Retinal pigment epithelial cell (primary cell): ENCODE measurements at regions not wholly inside any gene's neighbourhood (a gene's known extent, or its start where the extent isn't known, plus 50 kb on each side); places are given as distances from the start of the nearest gene placed in this dataset.

Experiments used
- DNase-seq: peaks from one replicate; pipeline ENCODE4 v3.0.0-alpha.2; 2010; ENCODE audit warnings: low read depth
- H3K4me3 ChIP-seq: 2 replicates; pipeline ENCODE4 v1.5.1; 2011; ENCODE audit warnings: mild to moderate bottlenecking, low read length, control low read depth, moderate library complexity
- TF ChIP-seq, protein P1 (sequence below): conservative IDR thresholded peaks from 2 replicates; pipeline ENCODE4 v1.5.1; 2011; ENCODE audit warnings: low read depth, low read length, control low read depth, inconsistent platforms

DNA sequence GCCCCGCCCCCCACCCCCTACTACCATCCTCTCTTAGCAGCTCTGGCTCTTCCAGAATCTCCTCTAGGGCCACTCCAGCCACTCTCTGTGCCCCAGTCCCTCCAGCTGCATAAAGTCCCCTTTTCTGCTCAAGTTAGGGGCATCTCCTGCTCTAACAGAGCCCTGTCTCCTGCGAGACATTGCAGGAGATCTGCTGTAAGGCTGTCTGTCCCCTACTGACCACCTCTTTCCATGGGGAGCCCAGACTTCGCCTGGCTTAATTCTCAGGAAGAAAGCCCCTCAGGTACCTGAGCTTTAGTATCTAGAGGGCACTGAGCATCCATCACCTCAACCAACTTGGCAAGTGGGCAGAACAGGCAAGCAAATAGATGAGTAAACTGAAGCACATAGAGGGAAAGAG, 200.7 kb upstream of the ZMIZ1 start:
- no peak for DNase-seq
- TF ChIP-seq, protein P1, sequence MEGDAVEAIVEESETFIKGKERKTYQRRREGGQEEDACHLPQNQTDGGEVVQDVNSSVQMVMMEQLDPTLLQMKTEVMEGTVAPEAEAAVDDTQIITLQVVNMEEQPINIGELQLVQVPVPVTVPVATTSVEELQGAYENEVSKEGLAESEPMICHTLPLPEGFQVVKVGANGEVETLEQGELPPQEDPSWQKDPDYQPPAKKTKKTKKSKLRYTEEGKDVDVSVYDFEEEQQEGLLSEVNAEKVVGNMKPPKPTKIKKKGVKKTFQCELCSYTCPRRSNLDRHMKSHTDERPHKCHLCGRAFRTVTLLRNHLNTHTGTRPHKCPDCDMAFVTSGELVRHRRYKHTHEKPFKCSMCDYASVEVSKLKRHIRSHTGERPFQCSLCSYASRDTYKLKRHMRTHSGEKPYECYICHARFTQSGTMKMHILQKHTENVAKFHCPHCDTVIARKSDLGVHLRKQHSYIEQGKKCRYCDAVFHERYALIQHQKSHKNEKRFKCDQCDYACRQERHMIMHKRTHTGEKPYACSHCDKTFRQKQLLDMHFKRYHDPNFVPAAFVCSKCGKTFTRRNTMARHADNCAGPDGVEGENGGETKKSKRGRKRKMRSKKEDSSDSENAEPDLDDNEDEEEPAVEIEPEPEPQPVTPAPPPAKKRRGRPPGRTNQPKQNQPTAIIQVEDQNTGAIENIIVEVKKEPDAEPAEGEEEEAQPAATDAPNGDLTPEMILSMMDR: no peak
- H3K4me3 ChIP-seq: no peak overlapping the region

DNA sequence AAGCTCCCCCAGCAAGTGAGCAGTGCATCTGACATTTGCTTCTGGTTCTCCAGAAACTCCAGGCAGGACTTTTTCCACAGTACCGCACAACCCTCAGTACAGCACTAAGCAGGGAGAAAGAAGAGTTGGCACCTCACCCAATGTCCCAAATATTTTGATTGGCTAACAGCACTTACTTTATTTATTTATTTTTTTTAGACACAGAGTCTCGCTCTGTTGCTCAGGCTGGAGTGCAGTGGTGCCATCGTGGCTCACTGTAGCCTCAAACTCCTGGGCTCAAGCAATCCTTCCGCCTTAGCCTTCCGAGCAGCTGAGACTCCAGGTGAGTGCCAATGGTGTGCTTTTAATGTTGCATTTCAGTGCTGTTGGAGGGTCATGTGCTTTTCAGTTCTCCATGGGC, 200.3 kb upstream of the ZMIZ1 start:
- TF ChIP-seq, protein P1: no peak
- H3K4me3 ChIP-seq: no peak overlapping the region
- DNase-seq: no peak

DNA sequence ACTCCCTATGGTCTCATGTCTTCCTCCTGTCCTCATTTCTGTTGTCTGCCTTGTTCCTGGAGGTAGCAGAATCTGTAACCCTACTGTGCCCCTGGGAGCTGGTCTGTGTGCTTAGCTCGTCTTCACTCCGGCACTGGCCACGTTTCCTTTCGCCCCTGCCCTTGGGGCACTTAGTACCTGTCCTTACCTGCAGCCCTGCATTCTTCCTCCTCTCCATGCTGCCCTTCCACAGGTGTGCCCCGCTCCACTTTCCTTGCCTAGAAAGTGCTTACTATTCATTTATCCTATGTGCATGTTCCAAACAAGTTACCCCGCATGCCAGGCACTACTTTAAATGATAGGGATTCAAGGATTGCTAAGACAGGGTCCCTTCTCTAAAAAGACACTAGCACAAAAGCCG, 199.9 kb upstream of the ZMIZ1 start:
- H3K4me3 ChIP-seq: no peak overlapping the region
- DNase-seq: no peak
- TF ChIP-seq, protein P1: no peak

DNA sequence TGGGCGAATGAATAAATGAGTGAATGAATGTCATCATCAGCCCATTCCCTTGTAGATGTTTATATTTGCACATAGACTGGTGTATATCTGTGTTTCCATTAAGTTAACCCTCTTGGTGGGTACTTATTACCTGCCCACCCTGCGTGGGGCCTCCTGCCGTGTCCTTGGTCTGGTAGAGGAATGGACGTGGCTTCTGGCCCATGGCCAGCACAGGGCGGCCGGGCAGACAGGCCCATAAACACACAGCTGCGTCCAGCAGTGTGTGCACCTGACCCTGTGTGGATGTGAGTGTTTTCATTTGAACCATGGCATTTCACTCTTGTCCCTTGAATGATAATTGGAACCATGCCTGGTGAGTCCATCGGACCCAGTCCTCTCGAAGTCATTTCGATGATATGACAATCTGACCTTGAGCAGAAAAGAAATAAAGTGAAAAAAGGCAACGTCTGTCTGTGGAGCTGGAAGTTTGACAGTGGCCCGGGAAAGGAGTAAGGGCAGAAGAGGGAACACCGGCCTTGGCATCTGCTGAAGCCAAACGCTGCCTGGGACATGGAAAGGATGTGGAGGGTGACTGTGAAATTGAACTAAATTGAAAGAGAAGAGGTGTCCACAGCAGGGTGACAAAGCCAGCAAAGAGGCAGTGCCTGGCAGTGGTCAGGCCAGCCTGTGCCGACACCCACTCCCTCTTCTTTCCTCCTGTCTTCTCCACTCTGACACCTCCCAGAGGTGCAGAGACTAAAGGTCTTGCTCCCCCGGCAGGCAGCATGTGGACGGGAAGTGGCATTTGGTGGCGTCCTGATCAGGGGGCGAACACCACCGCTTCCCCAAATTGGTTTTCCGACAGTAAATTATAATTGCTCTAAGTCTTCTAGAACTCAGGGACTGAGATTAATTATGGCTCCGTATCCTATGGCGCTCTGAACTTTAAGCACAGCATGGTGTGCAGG, 199.0 kb upstream of the ZMIZ1 start:
- no peak overlapping the region for H3K4me3 ChIP-seq
- DNase-seq: no peak
- TF ChIP-seq, protein P1: no peak

DNA sequence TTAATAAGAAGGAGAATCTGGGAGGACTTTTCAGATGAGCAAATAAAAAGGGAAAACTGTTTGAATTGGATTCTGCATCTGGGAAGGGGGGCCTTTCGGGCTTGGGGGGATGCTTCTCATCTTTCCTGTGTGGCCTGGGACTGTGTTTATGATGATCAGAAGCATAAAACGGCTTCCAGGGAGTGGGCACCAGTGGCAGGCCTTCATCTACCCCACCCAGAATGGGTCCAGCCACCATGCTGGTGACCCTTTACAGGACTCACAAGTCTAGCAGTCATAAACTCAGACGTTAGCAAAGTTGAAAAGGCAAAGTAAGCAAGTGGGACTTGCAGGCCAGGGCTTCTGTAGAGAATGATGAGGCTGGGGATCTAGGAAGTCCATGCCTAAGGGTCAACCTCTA, 198.3 kb upstream of the ZMIZ1 start:
- TF ChIP-seq, protein P1: no peak
- DNase-seq: no peak

DNA sequence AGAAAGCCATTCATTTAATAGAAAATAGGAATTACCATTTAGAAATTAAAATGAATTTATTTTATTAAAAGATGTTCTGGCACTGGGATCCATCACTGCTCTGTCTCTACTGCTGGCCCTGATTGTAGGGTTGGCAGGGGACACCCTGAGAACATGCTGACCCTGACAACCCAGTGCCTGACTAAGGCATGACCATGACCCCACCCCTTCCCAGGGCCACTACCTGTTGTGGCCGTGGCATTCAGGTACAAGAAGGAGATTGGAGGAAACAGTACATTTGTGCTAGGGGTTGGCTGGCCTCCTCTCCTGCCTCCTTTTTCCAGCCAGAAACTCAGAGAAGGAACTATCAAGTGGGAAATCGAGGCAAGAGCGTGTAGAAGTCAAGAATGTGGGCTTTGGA, 197.0 kb upstream of the ZMIZ1 start:
- DNase-seq: no peak
- no peak overlapping the region for H3K4me3 ChIP-seq
- TF ChIP-seq, protein P1: no peak

More for the DNA sequence above, 198.3 kb upstream of the ZMIZ1 start:
- H3K4me3 ChIP-seq: no peak overlapping the region

DNA sequence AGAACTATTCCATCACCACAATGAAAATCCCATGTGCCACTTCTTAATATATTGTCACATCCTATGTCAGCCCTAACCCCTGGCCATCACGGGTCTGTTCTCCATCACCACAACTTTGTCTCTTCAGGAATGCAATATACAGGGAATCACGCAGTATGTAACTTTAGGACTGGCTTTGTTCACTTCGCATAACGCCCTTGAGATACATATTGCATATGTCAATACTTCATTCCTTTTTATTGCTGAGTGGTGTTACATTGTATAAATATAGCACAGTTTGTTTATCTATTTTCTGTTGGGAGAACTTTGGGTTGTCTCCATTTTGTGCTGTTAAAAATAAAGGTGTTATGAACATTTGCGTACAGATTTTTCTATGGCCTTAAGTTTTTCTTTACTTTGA, 195.4 kb upstream of the ZMIZ1 start:
- DNase-seq: no peak
- H3K4me3 ChIP-seq: no peak overlapping the region
- TF ChIP-seq, protein P1: no peak
